Stimulated activated CD4-positive, alpha-beta T cell treated with anti-CD3 and anti-CD28 coated beads, Interleukin-12 subunit alpha, Interleukin-12 subunit beta, amount 100 ng/mL, for 48 hours (primary cell): ENCODE measurements at regions not wholly inside any gene's neighbourhood (a gene's known extent, or its start where the extent isn't known, plus 50 kb on each side); places are given as distances from the start of the nearest gene placed in this dataset.
"Not testable (repeated sequence)": the region's sequence is repeated elsewhere in the genome, so short reads cannot be mapped to it uniquely, and the experiment has no call there.

ENCODE experiments used
- DNase-seq, 3 donors: peaks; one replicate each; pipeline ENCODE4 v3.0.0-alpha.2; 2020; ENCODE audit warnings: low read depth in 2 of 3, low spot score in 1 of 3

GRCh38 chr4:14347526-14347925 is 654.8 kb upstream of the CPEB2 start:
- DNase-seq: no peak

- DNase-seq: no peak
Measured at GRCh38 chr4:14348506-14348905, 653.8 kb upstream of the CPEB2 start.

DNA sequence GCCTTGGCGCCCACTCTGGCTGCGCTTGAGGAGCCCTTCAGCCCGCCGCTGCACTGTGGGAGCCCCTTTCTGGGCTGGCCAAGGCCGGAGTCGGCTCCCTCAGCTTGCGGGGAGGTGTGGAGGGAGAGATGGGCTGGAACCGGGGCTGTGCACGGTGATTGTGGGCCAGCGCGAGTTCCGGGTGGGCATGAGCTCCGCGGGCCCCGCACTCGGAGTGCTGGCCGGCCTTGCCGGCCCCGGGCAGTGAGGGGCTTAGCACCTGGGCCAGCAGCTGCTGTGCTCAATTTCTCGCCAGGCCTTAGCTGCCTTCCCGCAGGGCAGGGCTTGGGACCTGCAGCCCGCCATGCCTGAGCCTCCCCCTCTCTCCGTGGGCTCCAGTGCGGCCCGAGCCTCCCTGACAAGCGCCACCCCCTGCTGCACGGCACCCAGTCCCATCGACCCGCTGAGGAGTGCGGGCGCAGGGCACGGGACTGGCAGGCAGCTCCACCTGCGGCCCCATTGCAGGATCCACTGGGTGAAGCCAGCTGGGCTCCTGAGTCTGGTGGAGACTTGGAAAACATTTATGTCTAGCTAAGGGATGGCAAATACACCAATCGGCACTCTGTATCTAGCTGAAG is 643.6 kb upstream of the CPEB2 start:
- not testable (repeated sequence) for DNase-seq

DNA sequence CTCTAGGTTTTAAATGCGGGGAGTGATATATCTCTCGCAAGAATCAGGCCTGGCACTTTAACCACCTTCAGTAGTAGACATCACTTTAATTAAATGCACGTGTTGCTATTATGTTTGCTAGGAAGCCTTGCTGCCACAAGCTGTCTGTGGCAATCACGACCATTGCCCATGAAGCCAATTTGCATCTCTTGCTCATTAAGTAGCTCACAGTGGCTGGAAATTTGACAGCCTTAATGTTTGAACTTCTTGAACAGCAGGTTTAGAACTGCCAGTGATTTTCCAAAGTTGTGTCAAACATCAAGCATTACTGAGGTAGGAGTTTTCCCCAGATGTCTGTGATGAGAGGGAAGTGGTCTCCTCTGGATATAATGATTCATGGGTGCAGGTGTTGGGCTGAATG is 642.3 kb upstream of the CPEB2 start:
- no peak for DNase-seq

GRCh38 chr4:14361084-14361483 is 641.2 kb upstream of the CPEB2 start:
- DNase-seq: no peak

GRCh38 chr4:14362385-14362784 is 639.9 kb upstream of the CPEB2 start:
- DNase-seq: no peak

GRCh38 chr4:14364953-14365536 is 637.2 kb upstream of the CPEB2 start:
- no peak for DNase-seq

DNA sequence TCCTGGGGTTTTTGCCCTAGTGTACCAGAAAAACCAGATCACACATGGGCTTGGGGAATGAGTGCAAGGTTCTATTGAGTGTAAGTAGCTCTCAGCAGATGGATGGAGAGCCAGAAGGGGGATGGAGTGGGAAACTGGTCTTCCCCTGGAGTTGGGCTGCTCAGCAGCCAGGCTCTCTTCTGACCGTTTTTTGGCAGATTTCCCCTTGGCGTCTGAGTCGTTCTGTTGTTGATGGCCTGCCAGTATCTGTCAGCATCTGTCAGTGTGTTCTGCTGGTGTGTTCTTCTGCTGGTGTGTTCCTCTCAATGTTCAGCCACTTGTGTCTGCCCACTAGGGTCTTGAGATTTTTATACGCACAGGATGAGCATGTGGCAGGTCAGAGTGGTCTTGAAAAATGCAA is 633.9 kb upstream of the CPEB2 start:
- no peak for DNase-seq

- DNase-seq: no peak
Measured at GRCh38 chr4:14371131-14371530, 631.1 kb upstream of the CPEB2 start.

GRCh38 chr4:14375816-14376215 is 626.5 kb upstream of the CPEB2 start:
- no peak for DNase-seq

- no peak for DNase-seq
Measured at GRCh38 chr4:14379183-14379582, 623.1 kb upstream of the CPEB2 start.

DNA sequence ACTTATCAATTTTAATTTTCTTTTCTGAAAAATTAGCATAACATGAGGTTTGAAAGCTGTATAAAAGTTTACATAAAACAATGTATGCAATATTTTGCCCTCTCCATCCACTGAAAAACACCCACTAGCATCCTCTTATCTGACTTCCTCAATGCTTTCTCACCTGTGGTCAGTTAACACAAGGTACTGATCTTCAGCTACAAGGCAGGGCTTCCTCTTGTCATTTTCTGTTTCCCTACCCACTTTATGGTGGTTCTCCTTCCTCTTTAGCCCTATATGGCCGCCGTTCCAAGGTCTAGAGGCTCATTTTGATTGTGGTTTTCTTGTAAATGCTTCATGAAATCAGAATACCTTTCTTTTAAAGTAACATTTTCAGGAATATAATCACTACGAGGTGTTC is 618.6 kb upstream of the CPEB2 start:
- DNase-seq: no peak

DNA sequence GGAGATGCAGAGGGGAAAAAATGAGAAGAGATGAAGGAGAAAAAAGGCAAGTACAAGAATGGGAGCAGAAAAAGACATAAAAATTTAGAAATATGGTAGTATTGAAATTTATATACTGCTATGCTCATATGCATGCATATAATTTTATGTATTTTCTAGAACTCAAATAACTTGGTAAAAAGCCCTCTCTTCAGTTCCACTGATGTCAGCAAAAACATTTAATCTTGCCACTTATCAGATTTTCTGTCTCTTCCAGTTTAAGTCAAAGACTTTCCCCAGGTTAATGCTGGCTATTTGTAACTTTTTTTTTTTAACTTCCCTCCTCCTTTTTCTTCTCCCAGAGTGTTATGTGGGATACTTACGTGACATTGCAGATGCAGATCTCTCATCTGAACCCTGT is 617.5 kb upstream of the CPEB2 start:
- no peak for DNase-seq

DNA sequence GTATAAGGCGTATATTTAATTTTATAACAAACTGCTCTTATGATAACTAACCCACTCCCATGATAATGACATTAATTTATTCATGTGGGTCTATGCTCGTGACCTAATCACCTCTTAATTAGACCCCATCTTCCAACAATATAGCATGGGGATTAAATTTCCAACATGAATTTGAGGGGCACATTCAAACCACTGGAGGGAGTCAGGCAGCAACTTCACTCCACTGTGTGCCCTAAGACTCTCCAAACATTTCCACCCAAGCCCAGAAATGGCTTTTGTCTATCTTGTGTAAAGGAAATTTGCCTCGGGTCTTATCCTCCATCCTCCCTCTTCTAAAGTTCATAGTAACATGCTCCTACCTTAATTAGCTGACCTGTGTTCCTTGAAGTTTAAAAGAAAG is 616.1 kb upstream of the CPEB2 start:
- DNase-seq: no peak

DNA sequence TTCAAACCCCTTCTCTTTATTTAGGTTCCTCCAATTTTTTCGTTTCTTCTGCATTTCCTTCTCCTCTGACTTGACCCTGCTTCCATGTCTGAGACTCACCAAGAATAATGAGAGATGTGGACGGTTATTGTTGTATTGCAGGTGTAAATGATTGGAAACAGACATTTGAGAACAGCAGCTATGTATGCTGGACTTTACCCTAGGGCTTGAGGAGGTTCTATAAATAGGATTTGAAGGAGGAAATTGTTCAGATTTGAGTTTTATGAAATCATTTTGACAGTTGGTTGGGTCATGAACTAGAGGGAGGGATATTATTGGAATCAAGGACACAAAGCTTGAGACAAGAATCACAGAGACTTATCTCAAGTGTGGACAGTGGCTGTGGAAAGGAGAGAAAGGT is 614.6 kb upstream of the CPEB2 start:
- DNase-seq: no peak

DNA sequence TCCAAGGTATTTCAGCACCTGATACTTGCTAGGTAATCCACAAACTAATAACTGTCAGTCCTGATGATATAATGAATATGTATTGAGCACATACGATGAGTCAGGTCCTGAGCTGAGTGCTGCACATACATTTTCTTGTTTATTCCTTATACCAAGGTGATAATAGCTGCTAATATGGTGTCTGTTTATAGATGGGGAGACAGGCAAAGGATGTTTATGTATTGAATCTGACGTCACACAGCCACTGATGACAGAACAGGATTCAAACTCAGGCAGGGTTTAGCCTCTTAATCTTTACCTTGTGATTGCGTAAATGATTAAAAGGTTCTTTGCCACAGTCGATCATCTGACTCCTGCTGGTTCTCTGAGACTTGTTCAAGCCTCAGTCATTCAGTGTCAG is 609.9 kb upstream of the CPEB2 start:
- DNase-seq: no peak

GRCh38 chr4:14396183-14396582 is 606.1 kb upstream of the CPEB2 start:
- DNase-seq: no peak

GRCh38 chr4:14399848-14400247 is 602.4 kb upstream of the CPEB2 start:
- no peak for DNase-seq

- no peak for DNase-seq
Measured at GRCh38 chr4:14400307-14400706, 602.0 kb upstream of the CPEB2 start.

DNA sequence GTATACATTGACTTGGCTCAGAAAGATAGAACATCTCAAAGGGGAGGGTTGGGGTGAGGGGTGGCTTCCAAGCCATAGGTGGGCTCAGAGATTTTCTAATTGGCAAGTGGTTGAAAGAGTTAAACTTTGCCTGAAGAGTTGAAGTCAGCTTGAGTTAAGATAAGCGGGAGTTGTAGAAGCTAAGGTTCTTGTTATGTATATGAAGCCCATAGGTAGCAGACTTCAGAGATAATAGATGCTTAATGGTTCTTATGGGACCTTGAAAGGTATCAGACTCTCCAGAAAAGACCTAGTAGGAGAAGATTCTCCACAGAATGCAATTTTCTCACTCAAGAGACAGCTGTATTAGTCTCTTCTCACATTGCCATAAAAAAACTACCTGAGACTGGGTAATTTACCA is 599.1 kb upstream of the CPEB2 start:
- DNase-seq: no peak

GRCh38 chr4:14404730-14405129 is 597.6 kb upstream of the CPEB2 start:
- DNase-seq: no peak

GRCh38 chr4:14410516-14410915 is 591.8 kb upstream of the CPEB2 start:
- no peak for DNase-seq

DNA sequence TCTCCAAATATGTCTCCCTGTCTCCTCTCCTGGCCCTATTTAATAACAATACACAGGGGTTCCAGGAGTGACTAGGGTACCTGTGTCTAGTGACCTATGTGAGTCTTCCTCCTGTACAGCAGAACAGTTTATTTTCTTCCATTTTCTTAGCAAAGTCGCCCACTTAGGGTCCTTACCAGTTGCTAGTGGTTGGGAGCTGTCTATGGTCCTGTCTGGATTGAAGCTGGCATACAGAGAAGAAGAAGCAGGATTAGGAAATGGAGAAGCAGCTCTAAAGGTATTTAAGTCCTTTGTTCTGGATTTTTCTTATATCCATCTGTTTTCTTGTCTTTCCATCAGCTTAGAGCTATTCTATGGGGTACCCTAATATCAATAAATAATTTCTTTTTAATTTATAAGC is 587.1 kb upstream of the CPEB2 start:
- no peak for DNase-seq
